ENCODE measurements at regions not wholly inside any gene's neighbourhood (a gene's known extent, or its start where the extent isn't known, plus 50 kb on each side); places are given as distances from the start of the nearest gene placed in this dataset.

GRCh38 chr4:31236020-31236638 is 516.0 kb downstream of the PCDH7 start:
- TF ChIP-seq CTCF (IDR thresholded peaks at IDR 0.05) (no peak), POLR2A (IDR thresholded peaks at IDR 0.05) (no peak), POLR2AphosphoS5 (IDR thresholded peaks at IDR 0.05) (no peak)
